CD4-positive, alpha-beta T cell treated with Interleukin-21 for 1 hour (primary cell): ENCODE measurements at regions not wholly inside any gene's neighbourhood (a gene's known extent, or its start where the extent isn't known, plus 50 kb on each side); places are given as distances from the start of the nearest gene placed in this dataset.
"Not testable (repeated sequence)": the region's sequence is repeated elsewhere in the genome, so short reads cannot be mapped to it uniquely, and the experiment has no call there.

ENCODE experiments used
- DNase-seq: peaks from one replicate; pipeline ENCODE4 v3.0.0-alpha.2; 2020

DNA sequence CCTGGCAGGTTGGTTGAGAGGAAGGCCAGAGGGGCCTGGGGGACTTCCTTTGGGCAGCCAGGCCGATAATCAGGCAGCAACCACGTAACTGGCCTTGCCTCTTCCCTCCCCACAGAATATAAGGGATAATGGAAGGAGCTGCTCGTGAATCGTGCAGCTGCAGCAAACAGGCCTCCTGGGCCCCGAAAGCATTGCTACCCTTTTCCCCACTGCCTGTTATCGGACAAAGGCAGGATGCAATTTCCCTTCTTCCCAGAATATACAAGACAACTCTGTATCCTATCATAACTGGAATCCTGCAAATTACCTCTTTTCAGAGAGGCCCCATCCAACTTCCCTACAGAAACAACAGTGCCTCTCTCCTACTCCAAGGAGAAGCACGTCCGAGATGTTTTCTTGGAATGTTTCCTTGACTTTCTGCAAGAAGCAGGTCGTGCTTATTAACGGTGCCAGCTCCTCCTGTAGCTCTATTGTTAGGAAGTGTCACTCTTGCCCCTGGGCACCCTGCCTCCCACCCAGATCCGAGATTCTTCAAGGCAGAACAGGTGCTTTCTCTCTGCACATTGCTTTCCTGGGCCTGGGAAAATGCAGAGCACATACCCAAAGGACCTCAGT lies 106.0 kb upstream of the TIAM1 start:
- no peak for DNase-seq

DNA sequence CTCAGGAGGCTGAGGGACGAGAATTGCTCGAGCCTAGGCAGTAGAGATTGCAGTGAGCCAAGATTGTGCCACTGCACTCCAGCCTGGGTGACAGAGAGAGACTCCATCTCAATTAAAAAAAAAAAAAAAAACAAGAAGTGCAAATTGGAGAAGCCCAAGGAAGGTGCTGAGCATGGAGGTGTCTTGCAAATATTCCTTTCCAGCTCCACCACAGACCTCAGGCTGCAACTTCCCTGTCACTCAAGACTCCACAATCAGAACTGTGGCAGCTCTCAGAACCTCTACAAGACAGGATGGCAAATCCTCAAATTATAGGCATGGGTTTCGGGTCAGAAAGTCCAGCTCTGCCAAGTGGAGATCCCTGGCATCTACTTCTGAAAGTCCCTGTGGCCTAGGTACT lies 104.4 kb upstream of the TIAM1 start:
- no peak for DNase-seq

DNA sequence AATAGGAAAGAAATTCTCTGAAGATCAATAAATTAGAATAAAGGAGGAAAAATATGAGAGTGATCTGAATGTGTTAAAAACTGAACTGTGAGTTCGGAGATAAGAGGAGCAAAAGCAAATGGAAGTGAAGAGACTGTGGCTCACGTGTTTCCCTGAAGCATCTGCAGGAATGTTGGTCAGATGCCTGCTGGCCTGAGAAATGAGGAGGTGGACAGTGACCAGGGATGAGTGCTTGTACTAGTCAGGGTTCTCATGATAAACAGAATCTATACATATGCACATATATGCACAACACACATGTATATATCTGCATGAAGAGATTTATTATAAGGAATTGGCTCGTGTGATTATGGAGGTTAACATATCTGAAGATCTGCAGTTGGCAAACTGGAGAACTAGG lies 103.4 kb upstream of the TIAM1 start:
- no peak for DNase-seq

DNA sequence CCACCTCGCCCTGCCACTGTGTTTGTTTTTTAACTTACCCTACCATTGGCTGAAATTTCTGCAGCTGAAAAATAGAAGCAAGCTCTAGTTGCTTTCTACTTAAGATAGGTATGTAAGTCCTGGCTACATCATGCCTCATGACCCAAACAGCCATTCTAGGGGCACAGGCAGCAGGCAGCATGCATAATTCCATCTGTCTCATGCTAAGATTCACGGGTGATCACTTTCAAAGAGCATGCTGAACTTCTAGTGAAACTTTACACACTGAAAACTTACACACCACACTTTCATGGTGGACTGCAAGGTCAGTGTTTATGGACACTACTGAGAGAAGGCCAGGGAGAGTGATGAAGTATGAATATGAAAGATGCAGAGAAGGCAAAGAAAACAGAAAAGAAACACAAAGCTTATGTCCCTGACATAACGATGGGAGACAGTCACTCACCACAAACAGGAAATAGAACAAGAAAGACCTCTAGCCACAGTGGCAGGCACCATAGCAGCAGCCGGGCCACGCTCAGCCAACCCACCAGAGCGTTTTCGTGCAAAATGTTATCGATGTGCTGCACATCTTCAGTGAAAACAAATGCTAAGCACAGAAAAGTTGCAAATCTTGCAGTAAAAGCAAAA lies 102.3 kb upstream of the TIAM1 start:
- DNase-seq, result peak; percentile 45

DNA sequence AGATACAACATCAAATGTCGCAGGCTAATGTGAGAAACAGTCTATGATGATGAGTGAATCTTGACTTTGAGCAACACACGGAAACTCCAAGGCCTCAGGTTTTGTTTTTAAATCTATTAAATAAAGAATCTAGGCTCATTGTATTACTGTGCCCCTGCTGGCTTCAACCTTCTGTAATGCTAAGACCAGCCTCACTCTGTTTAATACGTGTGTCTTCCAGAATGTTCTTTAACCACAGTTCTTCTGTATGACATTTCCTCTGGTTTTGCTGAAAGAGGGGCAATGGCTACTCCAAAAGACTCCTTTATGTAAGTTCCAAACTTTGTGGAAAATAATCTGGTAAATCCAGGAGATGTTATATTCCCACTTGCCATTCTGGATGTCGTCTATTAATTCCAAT lies 101.1 kb upstream of the TIAM1 start:
- no peak for DNase-seq

DNA sequence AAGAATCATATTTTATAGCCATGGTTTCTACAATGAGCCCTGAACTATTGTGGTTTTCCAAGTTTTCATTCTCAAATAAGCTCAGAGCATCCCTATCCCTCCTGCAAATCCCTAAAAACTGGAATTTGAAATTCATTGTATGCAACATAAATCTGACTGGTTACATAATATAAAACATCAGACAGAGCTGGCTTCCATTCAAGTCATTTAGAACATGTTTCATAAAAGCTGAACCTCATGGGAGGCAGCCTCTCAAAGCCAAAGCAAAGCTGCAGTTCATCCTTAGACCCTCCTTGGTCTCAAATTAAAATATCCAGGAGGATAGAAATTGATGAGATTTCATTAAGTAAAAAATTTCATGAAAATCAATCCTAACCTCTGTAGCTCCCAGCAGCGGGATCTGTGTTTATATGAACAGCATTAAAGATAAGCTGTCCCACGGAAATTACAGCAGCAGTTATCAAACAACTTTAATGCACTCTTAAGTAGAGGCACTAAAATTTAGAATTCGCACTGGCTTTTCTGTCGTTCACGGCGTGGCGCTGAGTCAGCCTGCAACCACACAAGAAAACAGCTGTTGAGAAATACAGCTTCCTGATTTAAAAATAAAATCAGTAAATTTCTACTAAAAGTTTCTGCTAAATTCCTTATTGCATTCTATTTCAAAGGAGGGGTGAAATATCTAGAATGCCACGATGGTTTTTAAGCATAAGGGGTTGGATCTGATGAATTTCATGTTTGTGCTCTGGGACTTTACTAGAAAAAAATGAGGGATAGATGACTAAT lies 99.9 kb upstream of the TIAM1 start:
- DNase-seq, result peak; percentile 4

DNA sequence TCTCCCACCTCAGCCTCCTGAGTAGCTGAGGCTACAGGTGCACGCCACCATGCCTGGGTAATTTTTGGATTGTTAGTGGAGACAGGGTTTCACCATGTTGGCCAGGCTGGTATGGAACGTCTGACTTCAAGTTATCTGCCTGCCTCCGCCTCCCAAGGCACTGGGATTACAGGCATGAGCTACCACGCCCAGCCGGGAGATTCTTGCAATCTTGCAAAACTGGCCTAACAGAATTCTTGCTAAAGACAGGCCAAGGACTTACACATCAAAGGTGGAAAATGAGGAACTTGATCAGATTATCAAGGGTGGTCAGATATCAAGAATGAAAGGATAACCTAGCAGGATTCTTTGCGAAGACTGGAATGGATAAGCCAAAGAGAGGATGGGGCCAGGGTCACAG lies 98.3 kb upstream of the TIAM1 start:
- DNase-seq, result no peak

DNA sequence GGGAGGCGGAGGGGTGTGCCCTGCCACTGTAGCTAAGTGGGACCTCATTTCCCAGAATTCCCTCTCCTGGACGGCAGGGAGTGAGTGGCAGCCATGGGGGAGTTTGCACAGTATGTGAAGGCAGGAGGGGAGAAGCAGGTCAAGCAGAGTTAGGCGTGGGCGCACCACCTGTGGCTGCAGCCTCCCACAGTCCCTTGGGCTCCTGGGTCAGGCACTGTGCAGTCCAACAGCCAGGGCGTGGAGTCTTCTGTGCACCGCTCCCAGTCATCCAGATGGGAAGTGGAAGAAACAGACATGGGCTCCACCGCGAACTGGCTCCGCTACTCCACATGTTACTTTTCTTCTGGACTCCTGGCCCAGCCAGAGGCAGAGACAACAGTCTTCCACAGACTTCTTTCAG lies 85.4 kb upstream of the TIAM1 start:
- no peak for DNase-seq

DNA sequence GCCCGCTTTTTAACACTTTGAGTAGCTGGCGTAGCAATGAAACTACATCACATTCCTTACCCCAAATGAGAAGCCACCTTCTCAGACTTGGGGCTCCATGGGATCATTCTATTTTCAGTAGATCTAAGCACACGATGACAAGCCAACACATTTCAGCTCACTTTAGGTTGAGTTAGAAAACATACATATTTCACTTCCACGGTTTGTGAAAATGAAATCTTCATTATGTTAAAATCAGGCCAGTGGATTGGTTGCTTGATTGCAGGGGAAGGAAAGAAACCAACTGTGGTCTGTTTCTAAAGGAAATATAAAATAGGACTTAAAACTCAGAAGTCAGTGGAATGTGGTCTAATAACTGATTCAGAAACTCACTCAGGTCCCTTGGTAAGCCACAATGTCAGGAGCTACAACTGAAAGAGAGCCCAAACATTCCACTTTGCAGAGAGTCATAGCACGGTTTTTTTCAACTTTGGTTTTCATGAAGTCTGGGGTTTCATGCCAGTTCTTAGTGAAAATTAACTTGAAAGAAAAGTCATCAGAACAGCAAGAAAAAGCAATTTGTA lies 82.3 kb upstream of the TIAM1 start:
- no peak for DNase-seq

DNA sequence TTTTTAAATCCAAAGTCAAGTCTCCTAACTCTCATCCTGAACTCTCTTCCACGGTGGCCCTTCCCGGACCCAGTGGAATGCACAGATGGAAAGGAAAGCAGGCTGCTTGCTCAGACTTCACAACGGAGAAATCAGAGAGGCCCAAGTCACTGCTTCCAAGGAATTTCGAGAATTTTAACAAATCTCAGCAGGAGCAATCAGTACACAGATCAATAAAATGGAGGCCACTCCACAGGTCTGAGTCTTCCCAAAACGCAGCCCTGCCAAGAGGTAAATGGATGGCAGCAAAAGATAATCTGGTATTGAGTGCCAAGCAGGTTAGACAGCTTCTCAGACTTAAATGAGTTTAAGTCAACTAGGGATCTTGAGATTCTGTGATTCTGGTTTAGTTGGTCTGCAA lies 81.1 kb upstream of the TIAM1 start:
- DNase-seq, result no peak

DNA sequence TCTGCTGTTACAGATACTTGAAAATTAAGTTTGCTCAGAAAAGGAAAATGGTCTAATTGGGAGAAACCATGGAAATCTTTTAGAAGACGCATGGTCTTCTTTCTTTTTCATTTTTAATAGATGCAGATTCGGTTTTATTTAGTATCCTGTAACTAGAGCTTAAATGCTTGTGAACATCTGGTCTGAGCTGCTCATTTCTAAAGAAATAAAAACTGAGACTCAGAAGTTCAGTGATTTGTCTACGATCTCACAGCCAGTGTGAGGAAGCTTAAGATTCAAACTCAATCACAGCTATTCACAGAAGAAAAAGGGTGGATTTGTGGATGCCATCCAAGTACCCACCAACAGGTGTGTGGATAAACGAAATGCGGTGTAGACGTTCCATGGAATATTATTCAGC lies 80.0 kb upstream of the TIAM1 start:
- DNase-seq, result no peak

DNA sequence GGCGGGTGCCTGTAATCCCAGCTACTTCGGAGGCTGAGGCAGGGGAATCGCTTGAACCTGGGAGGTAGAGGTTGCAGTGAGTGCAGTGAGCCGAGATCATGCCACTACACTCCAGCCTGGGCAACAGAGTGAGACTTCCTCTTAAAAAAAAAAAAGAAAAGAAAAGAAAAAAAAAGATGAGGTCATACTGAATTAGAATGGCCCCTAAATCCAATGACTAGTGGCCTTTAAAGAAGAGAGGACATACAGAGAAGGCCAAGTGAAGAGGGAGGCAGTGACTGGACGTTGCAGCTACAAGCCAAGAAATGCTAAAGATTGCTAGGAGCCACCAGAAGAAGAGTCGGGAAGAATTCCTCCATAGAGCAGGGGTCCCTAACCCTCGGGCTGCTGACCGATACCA lies 76.9 kb upstream of the TIAM1 start:
- no peak for DNase-seq

DNA sequence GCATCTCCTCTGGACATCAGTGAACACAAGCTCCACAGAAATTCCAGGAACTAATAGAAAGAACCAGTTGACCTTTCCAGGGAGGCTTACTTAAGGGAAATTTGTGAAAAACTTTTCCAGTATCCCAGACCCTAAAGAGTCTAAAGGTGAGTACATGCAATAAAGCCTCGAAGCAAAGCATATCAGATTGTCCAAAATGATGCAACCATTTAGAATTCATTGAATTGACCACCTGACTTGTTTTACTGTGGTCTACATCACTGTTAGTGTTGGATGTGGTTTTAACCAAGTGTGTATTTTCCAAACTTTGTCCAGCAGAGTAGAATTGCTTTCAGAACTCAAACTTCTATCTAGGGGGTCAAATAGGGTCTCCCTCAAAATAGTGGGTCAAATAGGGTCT lies 76.3 kb upstream of the TIAM1 start:
- DNase-seq, result no peak

DNA sequence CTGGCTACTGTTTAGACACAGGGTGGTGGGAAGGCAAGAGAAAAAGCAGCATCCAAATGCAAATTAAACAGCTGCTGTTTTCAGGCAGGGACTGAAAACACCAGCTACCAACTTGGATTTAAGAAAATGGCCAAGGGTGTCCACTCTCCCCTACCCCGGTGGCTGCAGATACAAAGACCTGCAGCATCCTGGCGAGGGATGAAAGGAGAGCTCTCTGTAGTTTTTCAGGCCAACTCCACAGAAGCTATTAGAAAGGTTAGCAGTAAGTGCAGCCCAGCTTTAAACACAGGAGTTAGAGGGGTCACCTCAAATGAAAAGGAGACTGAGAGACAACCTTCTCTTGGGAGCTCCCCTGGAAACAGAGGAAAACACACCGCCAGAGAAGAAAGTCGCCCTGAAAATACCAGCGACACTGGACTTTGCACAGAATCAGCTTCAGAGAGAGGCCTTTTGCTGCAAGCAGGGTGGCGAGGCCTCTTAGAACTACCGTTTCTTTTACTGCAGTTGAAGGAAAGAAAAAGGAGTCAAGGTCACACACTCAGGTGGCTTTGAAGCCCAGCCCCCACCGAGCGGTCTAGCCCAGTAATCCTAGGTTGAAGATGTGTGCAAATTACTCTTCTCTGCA lies 74.4 kb upstream of the TIAM1 start:
- DNase-seq, result no peak

DNA sequence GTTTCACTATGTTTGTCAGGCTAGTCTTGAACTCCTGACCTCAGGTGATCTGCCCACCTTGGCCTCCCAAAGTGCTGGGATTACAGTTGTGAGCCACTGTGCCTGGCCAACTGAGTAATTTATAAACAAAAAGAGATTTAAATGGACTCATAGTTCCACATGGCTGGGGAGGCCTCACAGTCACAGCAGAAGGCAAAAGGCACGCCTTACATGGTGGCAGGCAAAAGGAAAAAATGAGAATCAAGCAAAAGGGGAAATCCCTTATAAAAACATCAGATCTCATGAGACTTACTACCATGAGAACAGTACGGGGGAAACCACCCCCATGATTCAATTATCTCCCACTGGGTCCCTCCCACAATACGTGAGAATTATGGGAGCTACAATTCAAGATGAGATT lies 73.2 kb upstream of the TIAM1 start:
- DNase-seq, result not testable (repeated sequence)

DNA sequence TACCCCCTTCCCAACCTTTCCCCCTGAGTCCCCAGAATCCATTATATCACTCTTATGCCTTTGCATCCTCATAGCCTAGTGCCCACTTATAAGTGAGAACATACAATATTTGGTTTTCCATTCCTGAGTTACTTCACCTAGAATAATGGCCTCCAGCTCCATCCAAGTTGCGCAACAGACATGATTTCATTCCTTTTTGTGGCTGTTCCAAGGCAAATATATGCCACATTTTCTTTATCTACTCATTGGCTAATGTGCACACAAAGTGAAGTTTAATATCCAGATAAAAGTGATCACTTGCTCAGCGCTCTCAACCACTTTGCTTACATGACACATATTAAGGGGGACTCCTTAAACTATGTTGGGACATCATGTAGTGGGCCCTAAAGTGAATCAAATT lies 72.4 kb upstream of the TIAM1 start:
- no peak for DNase-seq

DNA sequence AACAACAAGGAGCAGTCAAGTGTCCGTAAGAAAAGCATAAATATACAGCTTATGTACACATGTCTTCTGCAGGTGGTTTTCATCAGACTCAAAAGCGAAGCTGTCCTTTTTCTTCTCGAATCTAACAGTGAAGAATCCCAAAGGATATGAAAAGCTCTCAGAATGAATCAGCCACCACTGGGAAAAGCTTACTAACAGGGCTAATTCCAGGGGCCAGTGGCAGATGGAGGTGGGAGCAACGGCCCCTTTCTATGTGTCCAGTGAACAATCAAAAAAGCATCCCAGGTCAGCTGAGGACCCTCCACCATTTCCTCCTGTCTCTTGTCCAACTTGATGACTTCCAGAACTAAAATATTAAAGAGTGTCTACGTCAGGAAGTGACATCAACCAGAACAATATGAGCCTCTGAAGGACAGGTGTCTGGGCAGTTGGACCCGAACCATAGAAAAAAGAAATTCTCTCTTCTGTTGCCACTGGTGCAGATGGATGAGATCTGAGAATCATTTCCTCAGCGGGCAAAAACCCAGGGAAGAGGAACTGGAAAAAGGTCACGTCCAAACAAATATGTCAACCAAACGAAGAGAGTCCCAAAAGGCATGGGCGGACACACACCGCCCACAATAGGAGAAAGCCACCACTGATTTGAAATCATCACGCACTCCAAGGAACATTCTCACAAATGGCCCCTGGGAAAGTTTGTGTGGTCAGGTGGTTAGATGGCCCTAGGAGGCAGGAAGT lies 70.4 kb upstream of the TIAM1 start:
- DNase-seq, result no peak

DNA sequence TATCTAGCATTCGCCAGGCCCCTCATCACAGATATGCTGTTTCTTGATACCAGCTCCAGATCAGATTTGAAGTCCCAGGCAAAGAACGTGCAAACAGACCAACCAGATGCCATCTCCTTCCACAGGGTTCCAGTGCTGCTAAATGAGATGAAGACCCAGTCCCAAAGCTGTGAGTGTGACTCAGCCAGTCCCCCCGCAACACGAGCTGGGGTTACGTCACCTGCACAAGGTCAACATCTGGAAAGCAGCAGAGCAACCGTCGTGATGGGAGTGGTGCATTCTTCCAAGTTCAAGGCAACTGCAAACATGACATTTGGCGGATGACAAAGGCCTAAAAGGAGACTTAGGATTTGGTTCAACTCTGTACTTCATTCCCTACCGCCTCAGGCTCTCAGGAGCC lies 69.6 kb upstream of the TIAM1 start:
- no peak for DNase-seq

DNA sequence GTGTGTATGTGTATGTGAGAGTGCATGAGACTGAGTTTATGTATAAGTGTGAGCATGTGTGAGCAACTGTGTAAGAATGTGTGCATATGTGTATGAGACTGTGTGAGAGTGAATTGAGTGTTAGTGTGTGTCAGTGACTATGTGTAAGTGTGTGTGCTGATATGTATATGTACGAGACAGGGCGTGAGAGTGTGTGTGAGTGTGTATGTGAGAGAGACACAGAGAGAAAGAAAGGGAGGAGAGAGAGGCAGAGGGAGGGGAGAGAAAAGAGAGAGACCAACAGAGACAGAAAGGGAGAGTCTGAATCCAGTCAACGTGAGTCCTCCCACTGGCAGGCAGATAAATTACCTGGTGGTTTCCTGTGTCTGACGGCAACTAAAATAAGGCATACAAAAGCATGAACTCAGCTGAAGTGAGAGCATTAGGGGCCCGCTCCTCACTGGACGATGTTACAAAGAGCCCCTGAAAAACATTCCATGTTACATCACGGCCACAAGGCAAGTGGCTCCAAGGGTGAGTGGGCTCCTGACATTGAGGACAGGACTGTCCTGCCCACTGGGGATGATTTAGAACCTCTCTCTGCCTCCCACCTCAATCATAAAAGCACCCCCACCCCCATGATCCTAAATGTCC lies 66.6 kb upstream of the TIAM1 start:
- peak; percentile 31 for DNase-seq

DNA sequence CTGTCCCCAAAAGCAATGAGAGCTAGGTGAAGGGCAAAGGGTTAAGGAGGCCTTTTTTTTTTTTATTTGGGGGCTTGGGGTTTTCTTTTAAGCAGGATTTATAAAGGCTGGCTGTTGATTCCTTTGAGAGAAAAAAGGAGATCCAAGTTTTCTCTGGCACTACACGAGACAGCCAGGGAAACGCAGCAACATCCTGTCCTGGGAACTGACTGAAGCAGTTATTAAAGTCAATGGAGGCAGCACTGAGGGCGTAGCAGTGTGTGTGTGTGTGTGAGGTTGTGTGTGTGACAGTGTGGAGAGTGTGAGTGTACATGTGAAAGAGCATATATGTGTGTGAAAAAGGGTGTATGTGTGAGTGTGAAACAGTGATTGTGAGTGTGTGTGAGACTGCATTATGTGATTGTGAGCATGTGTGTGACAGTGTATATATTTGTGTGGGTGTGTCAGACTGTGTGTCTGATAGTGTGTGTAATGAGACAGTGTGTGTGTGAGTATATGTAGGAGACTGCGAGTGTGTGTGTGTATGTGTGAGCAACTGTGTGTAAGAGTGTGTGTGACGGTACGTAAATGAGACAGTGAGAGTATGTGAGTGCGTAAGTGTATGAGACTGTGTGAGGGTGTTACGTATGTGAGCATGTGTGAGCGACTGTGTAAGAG lies 65.9 kb upstream of the TIAM1 start:
- no peak for DNase-seq

DNA sequence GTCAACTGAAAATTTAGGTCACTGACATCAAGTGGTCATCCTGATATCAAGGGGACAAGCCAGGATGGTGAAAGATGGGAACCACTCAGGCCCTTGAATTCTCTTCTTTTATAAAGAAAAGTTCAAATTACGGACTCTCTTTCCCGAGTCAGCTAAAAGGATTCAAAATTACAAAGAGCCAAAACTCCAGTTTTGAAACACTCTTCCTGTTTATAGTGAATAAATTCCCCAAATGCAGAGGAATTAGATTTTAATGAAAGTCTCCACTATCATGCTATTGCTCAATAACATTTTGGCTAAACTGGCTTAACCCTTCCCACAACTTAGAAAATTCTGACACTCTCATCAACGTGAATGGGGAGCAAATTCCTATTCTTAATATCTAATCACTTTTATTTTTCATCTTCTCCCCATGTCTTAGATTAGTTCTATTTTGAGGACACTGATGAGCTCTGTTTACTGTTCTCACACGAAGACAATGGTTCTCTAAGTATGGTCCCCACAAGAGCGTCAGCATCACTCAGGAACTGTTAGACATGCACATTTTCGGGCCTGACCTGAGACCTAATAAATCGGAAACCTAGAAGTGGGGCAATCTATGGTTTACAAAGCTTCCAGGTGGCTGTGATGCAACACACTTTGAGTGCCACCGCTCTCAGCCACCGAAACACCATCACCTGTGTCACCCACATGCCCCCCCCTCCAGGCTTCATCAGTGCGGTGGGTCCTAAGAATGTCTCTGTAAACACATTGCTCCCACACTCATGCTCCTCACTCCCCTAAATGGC lies 64.4 kb upstream of the TIAM1 start:
- DNase-seq, result no peak
